Peyer's patch (tissue), 4 donors: ENCODE measurements at regions not wholly inside any gene's neighbourhood (a gene's known extent, or its start where the extent isn't known, plus 50 kb on each side); places are given as distances from the start of the nearest gene placed in this dataset.

Experiments used
- DNase-seq, 3 donors: peaks; one replicate each; pipeline ENCODE4 v3.0.0-alpha.2; 2017 to 2019
- H3K27ac ChIP-seq, 4 donors: fragments of 200-600 bp; sonication (generic); one replicate each; pipeline ENCODE4 v1.5.1; 2016 to 2019
- H3K27me3 ChIP-seq, 2 donors: fragments of 200-600 bp; sonication (generic); one replicate each; pipeline ENCODE4 v1.5.1; 2019
- H3K36me3 ChIP-seq, 3 donors: fragments of 200-600 bp; sonication (generic); one replicate each; pipeline ENCODE4 v1.5.1; 2016 to 2019
- H3K4me1 ChIP-seq, 4 donors: fragments of 200-600 bp; sonication (generic); one replicate each; pipeline ENCODE4 v1.5.1; 2016 to 2019
- H3K4me3 ChIP-seq, 4 donors: fragments of 200-600 bp; sonication (generic); 1 replicate in 3 of 4; 2 replicates in 1 of 4; pipeline ENCODE4 v1.5.1; 2016 to 2019; ENCODE audit warnings: mild to moderate bottlenecking in 1 of 4
- H3K9me3 ChIP-seq, 4 donors: fragments of 200-600 bp; sonication (generic); one replicate each; pipeline ENCODE4 v1.5.1; 2016 to 2019; ENCODE audit warnings: mild to moderate bottlenecking in 1 of 4
- CTCF ChIP-seq, 6 experiments: fragments of 450-650 bp in 4 of 6; fragments of 200-600 bp in 2 of 6; sonication (generic) in 1 of 6; IDR thresholded peaks; one replicate each; pipeline ENCODE4 v1.5.1; 2017 to 2019; ENCODE audit warnings: antibody characterized with exemption in 6 of 6, mild to moderate bottlenecking in 3 of 6, moderate library complexity in 1 of 6
- POLR2A ChIP-seq, 2 donors: fragments of 450-650 bp; IDR thresholded peaks; one replicate each; pipeline ENCODE4 v1.5.1; 2017; ENCODE audit warnings: antibody characterized with exemption in 2 of 2, mild to moderate bottlenecking in 2 of 2, moderate library complexity in 2 of 2

GRCh38 chr18:8468191-8468590 is 141.0 kb upstream of the RAB12 start:
- DNase-seq: no peak
- no peaks in the 10 kb centered on the region for H3K36me3 ChIP-seq
- H3K4me1 ChIP-seq: no peaks in the 10 kb centered on the region
- H3K27me3 ChIP-seq: no peaks in the 10 kb centered on the region
- TF ChIP-seq CTCF (IDR thresholded peaks at IDR 0.05) (no peak), POLR2A (IDR thresholded peaks at IDR 0.05) (no peak)
- H3K4me3 ChIP-seq: no peak overlapping the region
- H3K9me3 ChIP-seq: no peaks in the 10 kb centered on the region
- H3K27ac ChIP-seq: no peak overlapping the region

- Histone ChIP-seq H3K9me3 (no peaks in the 10 kb centered on the region), H3K27me3 (no peaks in the 10 kb centered on the region), H3K27ac (no peak overlapping the region), H3K4me1 (no peaks in the 10 kb centered on the region), H3K4me3 (no peak overlapping the region), H3K36me3 (no peaks in the 10 kb centered on the region)
- TF ChIP-seq POLR2A (IDR thresholded peaks at IDR 0.05): no peak
- no peak for TF ChIP-seq CTCF (IDR thresholded peaks at IDR 0.05)
- no peak for DNase-seq
Observed at GRCh38 chr18:8468921-8469335, 140.3 kb upstream of the RAB12 start.

- no peaks in the 10 kb centered on the region for H3K4me1 ChIP-seq
- no peak for DNase-seq
- H3K27me3 ChIP-seq: no peaks in the 10 kb centered on the region
- no peak for TF ChIP-seq POLR2A (IDR thresholded peaks at IDR 0.05)
- no peak for TF ChIP-seq CTCF (IDR thresholded peaks at IDR 0.05)
- H3K27ac ChIP-seq: no peak overlapping the region
- no peak overlapping the region for H3K4me3 ChIP-seq
- H3K9me3 ChIP-seq: no peaks in the 10 kb centered on the region
- H3K36me3 ChIP-seq: no peaks in the 10 kb centered on the region
Observed at GRCh38 chr18:8469544-8470130, 139.6 kb upstream of the RAB12 start.

- Histone ChIP-seq H3K27ac (no peak overlapping the region), H3K36me3 (no peaks in the 10 kb centered on the region), H3K9me3 (no peaks in the 10 kb centered on the region), H3K27me3 (no peaks in the 10 kb centered on the region), H3K4me3 (no peak overlapping the region), H3K4me1 (no peaks in the 10 kb centered on the region)
- no peak for DNase-seq
- TF ChIP-seq CTCF (IDR thresholded peaks at IDR 0.05) (no peak), POLR2A (IDR thresholded peaks at IDR 0.05) (no peak)
Observed at GRCh38 chr18:8471372-8471771, 137.9 kb upstream of the RAB12 start.

- no peaks in the 10 kb centered on the region for H3K27me3 ChIP-seq
- H3K4me3 ChIP-seq: no peak overlapping the region
- no peaks in the 10 kb centered on the region for H3K36me3 ChIP-seq
- DNase-seq: no peak
- TF ChIP-seq POLR2A (IDR thresholded peaks at IDR 0.05): no peak
- no peak for TF ChIP-seq CTCF (IDR thresholded peaks at IDR 0.05)
- H3K27ac ChIP-seq: no peak overlapping the region
- no peaks in the 10 kb centered on the region for H3K9me3 ChIP-seq
- no peaks in the 10 kb centered on the region for H3K4me1 ChIP-seq
Observed at GRCh38 chr18:8474661-8475060, 134.6 kb upstream of the RAB12 start.

GRCh38 chr18:8477615-8478014 is 131.6 kb upstream of the RAB12 start:
- Histone ChIP-seq H3K4me1 (no peaks in the 10 kb centered on the region), H3K27ac (no peak overlapping the region), H3K4me3 (no peak overlapping the region), H3K36me3 (no peaks in the 10 kb centered on the region), H3K27me3 (no peaks in the 10 kb centered on the region), H3K9me3 (no peaks in the 10 kb centered on the region)
- TF ChIP-seq POLR2A (IDR thresholded peaks at IDR 0.05) (no peak), CTCF (IDR thresholded peaks at IDR 0.05) (no peak)
- peak in 1 of 3 donors; percentile 28 for DNase-seq
